K562 (cell line): ENCODE measurements at regions not wholly inside any gene's neighbourhood (a gene's known extent, or its start where the extent isn't known, plus 50 kb on each side); places are given as distances from the start of the nearest gene placed in this dataset.

Experiments
- ATAC-seq: fragments of 200-7000 bp; cut with Tn5 transposase; 3 replicates; pipeline ENCODE4 v1.9.1; 2020; ENCODE audit warnings: moderate library complexity
- BruUV-seq: library from RNA; stranded (reverse); fragments of 400-500 nt; replicated peaks from 2 replicates; lab custom pipeline; 2021; lab: Mats Ljungman, UMichigan
- CTCF ChIA-PET: fragments of 300-600 bp; formaldehyde crosslinking; extraction: SDS; loops from one replicate; lab custom pipeline; 2021; ENCODE audit warnings: low intra/inter-chr PET ratio; lab: Yijun Ruan, JAX
- POLR2A ChIA-PET: fragments of 300-600, 350-650 bp; sonication (Branson Sonifier 250); formaldehyde crosslinking; extraction: SDS; loops from one replicate; lab custom pipeline; 2021; ENCODE audit warnings: antibody characterized with exemption, inconsistent platforms; lab: Yijun Ruan, JAX
- DNase-seq, 4 experiments: peaks; one replicate each; pipeline versions ENCODE4 v3.0.0 to v3.0.0-alpha.2; 2011 to 2018; ENCODE audit warnings: low spot score in 3 of 4, mixed read lengths in 3 of 4; ENCODE audit errors: extremely low read depth in 1 of 4
- FAIRE-seq: peaks from 2 replicates; lab custom pipeline; 2011; peaks lifted over from hg19 to GRCh38; lab: Jason Lieb, UNC
- H2AFZ ChIP-seq: 2 replicates; pipeline ENCODE4 v1.6.0; 2011; ENCODE audit warnings: low read depth, low read length, control low read depth, inconsistent platforms
- H3K27ac ChIP-seq: fragments of 200-600 bp; 3 replicates; pipeline ENCODE4 v1.8.0; 2011; ENCODE audit warnings: low read depth, mild to moderate bottlenecking, control low read depth, inconsistent platforms, low read length, moderate library complexity, mixed read lengths; ENCODE audit errors: extremely low read depth
- H3K27me3 ChIP-seq, 2 experiments: fragments of 300-600 bp in 1 of 2; 2 replicates in 1 of 2; 3 replicates in 1 of 2; pipeline versions ENCODE4 v1.6.0 to v1.8.0; 2011; ENCODE audit warnings: inconsistent platforms in 2 of 2, low read length in 2 of 2, mild to moderate bottlenecking in 1 of 2, mixed read lengths in 1 of 2, moderate library complexity in 1 of 2; ENCODE audit not compliant: control insufficient read depth in 2 of 2, insufficient read depth in 2 of 2
- H3K36me3 ChIP-seq: fragments of 300-600 bp; 3 replicates; pipeline ENCODE4 v1.8.0; 2011; ENCODE audit warnings: mild to moderate bottlenecking, low read length, inconsistent platforms; ENCODE audit not compliant: control insufficient read depth, insufficient read depth
- H3K4me1 ChIP-seq, 2 experiments: fragments of 200-600 bp in 1 of 2; replicated peaks in 1 of 2; 2 replicates in 1 of 2; 3 replicates in 1 of 2; pipeline versions ENCODE4 v1.5.1 to v1.8.0; 2011; ENCODE audit warnings: inconsistent platforms in 2 of 2, low read length in 2 of 2, mild to moderate bottlenecking in 1 of 2, mixed read lengths in 1 of 2, moderate library complexity in 1 of 2; ENCODE audit not compliant: control insufficient read depth in 2 of 2, insufficient read depth in 2 of 2
- H3K4me2 ChIP-seq: 2 replicates; pipeline ENCODE4 v1.6.1; 2011; ENCODE audit warnings: low read length, control low read depth, inconsistent platforms, mixed read lengths; ENCODE audit not compliant: insufficient read depth
- H3K4me3 ChIP-seq: fragments of 200-600 bp; sonication (generic), shearing (Covaris generic); 2 replicates; pipeline ENCODE4 v1.5.1; 2016; ENCODE audit warnings: control low read depth, inconsistent platforms
- H3K79me2 ChIP-seq: fragments of 200-600 bp; 3 replicates; pipeline ENCODE4 v1.8.0; 2011; ENCODE audit warnings: low read length, inconsistent platforms; ENCODE audit not compliant: control insufficient read depth, insufficient read depth
- H3K9ac ChIP-seq, 2 experiments: 2 replicates each; pipeline versions ENCODE4 v1.6.0 to v1.6.1; 2011; ENCODE audit warnings: low read depth in 2 of 2, low read length in 2 of 2, control low read depth in 1 of 2, inconsistent platforms in 1 of 2, mild to moderate bottlenecking in 1 of 2, mixed read lengths in 1 of 2; ENCODE audit not compliant: insufficient read depth in 1 of 2
- H3K9me1 ChIP-seq: one replicate; pipeline ENCODE4 v1.6.0; 2011; ENCODE audit warnings: inconsistent platforms, mild to moderate bottlenecking, low read length, moderate library complexity; ENCODE audit not compliant: control insufficient read depth, insufficient read depth
- H3K9me3 ChIP-seq: replicated peaks from 2 replicates; pipeline ENCODE4 v1.5.1; 2011; ENCODE audit warnings: low read depth, low read length, inconsistent platforms; ENCODE audit not compliant: control insufficient read depth, insufficient read depth
- H4K20me1 ChIP-seq: replicated peaks from 2 replicates; pipeline ENCODE4 v1.6.1; 2011; ENCODE audit warnings: low read length, inconsistent platforms, mixed read lengths; ENCODE audit not compliant: control insufficient read depth, insufficient read depth
- ARID2 ChIP-seq: fragments of 450-650 bp; IDR thresholded peaks from 2 replicates; pipeline ENCODE4 v1.6.1; 2017; ENCODE audit warnings: antibody characterized with exemption, mild to moderate bottlenecking
- ARNT ChIP-seq, 2 experiments: fragments of 450-650 bp; IDR thresholded peaks; 2 replicates each; pipeline ENCODE4 v1.6.1; 2016; ENCODE audit warnings: mild to moderate bottlenecking in 1 of 2
- ATF4 ChIP-seq: fragments of 450-650 bp; formaldehyde crosslinking; IDR thresholded peaks from 2 replicates; pipeline ENCODE4 v1.4.0; 2022; ENCODE audit warnings: mild to moderate bottlenecking, moderate library complexity
- BRF2 ChIP-seq: IDR thresholded peaks from 3 replicates; pipeline ENCODE4 v1.6.1; 2011; ENCODE audit warnings: borderline replicate concordance, mild to moderate bottlenecking; ENCODE audit not compliant: insufficient read length, insufficient read depth
- CBX1 ChIP-seq: sonication (generic); IDR thresholded peaks from 2 replicates; pipeline ENCODE4 v1.6.1; 2016; ENCODE audit warnings: antibody characterized with exemption, low read depth, mild to moderate bottlenecking
- CHD1 ChIP-seq: fragments of 200-600 bp; sonication (generic); IDR thresholded peaks from one replicate; pipeline ENCODE4 v1.6.1; 2012; ENCODE audit warnings: mild to moderate bottlenecking, moderate library complexity, low read length, inconsistent platforms
- CREBBP ChIP-seq: IDR thresholded peaks from one replicate; pipeline ENCODE4 v1.6.1; 2012; ENCODE audit warnings: low read depth, mild to moderate bottlenecking, control low read depth, inconsistent platforms, low read length
- ELF2 ChIP-seq: fragments of 250-450 bp; sonication (Bioruptor Pico); IDR thresholded peaks from 2 replicates; pipeline ENCODE4 v1.5.0; 2021; ENCODE audit warnings: mild to moderate bottlenecking
- FIP1L1 ChIP-seq: fragments of 200-400 bp; formaldehyde crosslinking; IDR thresholded peaks from 2 replicates; pipeline ENCODE4 v1.6.1; 2018; ENCODE audit warnings: mild to moderate bottlenecking, low read depth, low read length; ENCODE audit not compliant: poor library complexity, severe bottlenecking
- GTF2B ChIP-seq: IDR thresholded peaks from 2 replicates; pipeline ENCODE4 v1.6.1; 2011; ENCODE audit not compliant: insufficient read length; ENCODE audit errors: extremely low read depth
- KAT2B ChIP-seq: IDR thresholded peaks from one replicate; pipeline ENCODE4 v1.6.1; 2012; ENCODE audit warnings: low read depth, mild to moderate bottlenecking, control low read depth, inconsistent platforms, low read length, moderate library complexity
- NEUROD1 ChIP-seq: fragments of 150-350 bp; IDR thresholded peaks from 2 replicates; pipeline ENCODE4 v1.6.1; 2014; ENCODE audit warnings: borderline replicate concordance, low read length, low read depth; ENCODE audit not compliant: partially characterized antibody
- SOX6 ChIP-seq: fragments of 450-650 bp; IDR thresholded peaks from 2 replicates; pipeline ENCODE4 v1.6.1; 2014; ENCODE audit warnings: mild to moderate bottlenecking
- SP2 ChIP-seq: IDR thresholded peaks from 2 replicates; pipeline ENCODE4 v1.6.1; 2011; ENCODE audit warnings: mild to moderate bottlenecking, low read depth, low read length, moderate library complexity; ENCODE audit not compliant: poor library complexity, severe bottlenecking; ENCODE audit errors: extremely low read depth
- TBL1XR1 ChIP-seq, 2 experiments: IDR thresholded peaks; 2 replicates each; pipeline ENCODE4 v1.6.1; 2012; ENCODE audit warnings: improper control_type of control experiment in 2 of 2, low read length in 2 of 2, mild to moderate bottlenecking in 1 of 2
- ZKSCAN8 ChIP-seq: fragments of 200-800 bp; sonication (Bioruptor generic); IDR thresholded peaks from 2 replicates; pipeline ENCODE4 v1.6.1; 2016; ENCODE audit warnings: missing genetic modification characterization, missing compliant biosample characterization
- ZNF23 ChIP-seq: fragments of 250-450 bp; sonication (Bioruptor Pico); IDR thresholded peaks from 2 replicates; pipeline ENCODE4 v1.4.0; 2020; ENCODE audit warnings: mild to moderate bottlenecking
- ZNF232 ChIP-seq: sonication (generic); formaldehyde crosslinking; IDR thresholded peaks from 2 replicates; pipeline ENCODE4 v1.8.0; 2022; ENCODE audit warnings: mild to moderate bottlenecking, missing genetic modification reagents
- ZNF436 ChIP-seq: fragments of 250-450, 450-650 bp; sonication (Bioruptor Pico); formaldehyde crosslinking; IDR thresholded peaks from 2 replicates; pipeline ENCODE4 v1.7.0; 2020; ENCODE audit warnings: mild to moderate bottlenecking
- ZNF695 ChIP-seq: fragments of 450-650 bp; formaldehyde crosslinking; IDR thresholded peaks from 2 replicates; pipeline ENCODE4 v1.4.0; 2020; ENCODE audit warnings: mild to moderate bottlenecking, moderate library complexity
- WGBS: fragments of 100-300 bp; shearing (Covaris generic); methylation state at CpG from one replicate; pipeline ENCODE4 v1.1.6; 2016; ENCODE audit warnings: low coverage, mixed read lengths; ENCODE audit not compliant: insufficient coverage; ENCODE audit errors: missing lambda C conversion rate; 5-methylcytosine and 5-hydroxymethylcytosine counted together
- in situ Hi-C: fragments of 300-500 bp; cut with MboI; formaldehyde crosslinking; loops from 4 replicates; pipeline ENCODE4 v1.15.0; 2018; ENCODE audit warnings: inconsistent platforms, mixed read lengths
- intact Hi-C: fragments of 100-400 bp; cut with micrococcal nuclease; formaldehyde crosslinking; loops from 2 replicates; pipeline ENCODE4 v1.14.2; 2022

GRCh38 chr6:25035512-25036435 is 100.0 kb upstream of the RIPOR2 start:
- peak overlapping the region; percentile 58 for H3K4me2 ChIP-seq
- intact Hi-C loops = no loop called here
- TF ChIP-seq BRF2 (no peak), ZKSCAN8 (CRISPR knock-in tag) (no peak), KAT2B (no peak), ELF2 (CRISPR knock-in tag) (no peak), TBL1XR1 (IDR thresholded peaks at IDR 0.05; ENCODE audit: low read length in 2 of 2) (peak in 1 of 2 experiments; percentile 73; a peak in 1 of 4 replicates), ZNF232 (no peak), FIP1L1 (no peak), CREBBP (no peak), ARID2 (no peak), ZNF695 (no peak), NEUROD1 (peak; percentile 63), ATF4 (CRISPR knock-in tag) (0 out of 2 replicates have a peak, but pooled peaks have one; percentile 4), SOX6 (peak; percentile 97), ZNF23 (CRISPR knock-in tag) (no peak), CHD1 (no peak), ARNT (IDR thresholded peaks at IDR 0.05) (no peak), GTF2B (no peak), CBX1 (no peak), ZNF436 (CRISPR knock-in tag) (no peak), SP2 (no peak)

More at GRCh38 chr6:25035512-25036435, 100.0 kb upstream of the RIPOR2 start:
- BruUV-seq = TSS peak; percentile 57
- Histone ChIP-seq H3K36me3 (no peaks in the 10 kb centered on the region), H3K27me3 (peaks cover 0 to 9% of the 10 kb centered on the region in 2 experiments; a peak in 1 of 5 replicates), H3K27ac (peak overlapping the region; percentile 27; the same call in 2 of the 3 replicates), H3K9ac (peak overlapping the region in 1 of 2 experiments; percentile 54; a peak in 1 of 4 replicates), H4K20me1 (no peaks in the 10 kb centered on the region), H3K4me3 (no peak overlapping the region), H3K9me1 (no peaks in the 10 kb centered on the region), H3K79me2 (no peaks in the 10 kb centered on the region), H2AFZ (peak overlapping the region; percentile 52), H3K4me1 (peaks cover 7 to 18% of the 10 kb centered on the region in 2 experiments; a peak in 3 of 5 replicates), H3K9me3 (no peaks in the 10 kb centered on the region)
- POLR2A ChIA-PET = interaction anchor here (0.5 to 1.7 kb wide), 5 partner anchors 9 to 377 kb away, joined by 3 to 10 read pairs (median 3); no protein-coding TSS in a partner anchor
- DNase-seq (peak in 2 of 4 experiments; percentile 64), FAIRE-seq (peak; percentile 78), ATAC-seq (peak; percentile 90)
- 1% methylated on average over 16 of the region's 16 CpGs for WGBS
- CTCF ChIA-PET = no interaction called here
- in situ Hi-C loops = no loop called here
